OCI-LY3 (cell line): ENCODE measurements at regions not wholly inside any gene's neighbourhood (a gene's known extent, or its start where the extent isn't known, plus 50 kb on each side); places are given as distances from the start of the nearest gene placed in this dataset.

Experiments used
- H2AFZ ChIP-seq: fragments of 200-600, 300-600 bp; shearing (Covaris generic); 2 replicates; pipeline ENCODE4 v1.6.0; 2014; ENCODE audit warnings: antibody characterized with exemption, low read depth, low read length
- H3K27ac ChIP-seq: fragments of 200-600, 300-600 bp; sonication (generic); 2 replicates; pipeline ENCODE4 v1.5.1; 2014; ENCODE audit warnings: mild to moderate bottlenecking, low read length, moderate library complexity, mixed read lengths
- H3K27me3 ChIP-seq: fragments of 200-600, 300-600 bp; sonication (generic); 2 replicates; pipeline ENCODE4 v1.6.1; 2014; ENCODE audit warnings: low read depth, low read length, mixed read lengths
- H3K36me3 ChIP-seq: fragments of 200-600, 300-600 bp; sonication (generic); replicated peaks from 2 replicates; pipeline ENCODE3; 2014; ENCODE audit warnings: low read depth, low read length, mixed read lengths
- H3K4me1 ChIP-seq: fragments of 300-600, 200-600 bp; sonication (generic); 2 replicates; pipeline ENCODE4 v1.6.1; 2014; ENCODE audit warnings: low read length, mixed read lengths
- H3K4me2 ChIP-seq: fragments of 200-600, 300-600 bp; sonication (generic); 2 replicates; pipeline ENCODE4 v1.6.1; 2014; ENCODE audit warnings: low read length, mixed read lengths
- H3K4me3 ChIP-seq: fragments of 300-600, 200-600 bp; sonication (generic); 2 replicates; pipeline ENCODE4 v1.5.1; 2014; ENCODE audit warnings: antibody characterized with exemption, mild to moderate bottlenecking, low read length, moderate library complexity
- H3K79me2 ChIP-seq: fragments of 300-600, 200-600 bp; shearing (Covaris generic); 2 replicates; pipeline ENCODE4 v1.6.1; 2014; ENCODE audit warnings: mild to moderate bottlenecking, low read length, mixed read lengths
- H3K9ac ChIP-seq: fragments of 300-600, 200-600 bp; shearing (Covaris generic); 2 replicates; pipeline ENCODE4 v1.6.0; 2014; ENCODE audit warnings: mild to moderate bottlenecking, low read length, moderate library complexity
- H3K9me3 ChIP-seq: fragments of 200-600, 300-600 bp; shearing (Covaris generic); 2 replicates; pipeline ENCODE4 v1.6.1; 2014; ENCODE audit warnings: low read length, mixed read lengths; ENCODE audit not compliant: insufficient read depth
- H4K20me1 ChIP-seq: fragments of 200-600, 300-600 bp; sonication (generic); 2 replicates; pipeline ENCODE4 v1.6.1; 2016; ENCODE audit warnings: low read length, mixed read lengths; ENCODE audit not compliant: insufficient read depth
- CTCF ChIP-seq: fragments of 200-600, 300-600 bp; sonication (generic); IDR thresholded peaks from 2 replicates; pipeline ENCODE4 v1.5.1; 2014; ENCODE audit warnings: antibody characterized with exemption, low read length, low read depth
- EZH2phosphoT487 ChIP-seq: fragments of 200-600 bp; shearing (Covaris generic); IDR thresholded peaks from 2 replicates; pipeline ENCODE4 v1.6.1; 2018; ENCODE audit warnings: antibody characterized with exemption, mixed run types, low read depth

- Histone ChIP-seq H3K9ac (no peak overlapping the region), H3K4me2 (no peak overlapping the region), H3K27ac (no peak overlapping the region), H3K9me3 (no peaks in the 10 kb centered on the region), H3K79me2 (no peaks in the 10 kb centered on the region), H3K27me3 (peaks cover 53% of the 10 kb centered on the region), H3K4me3 (no peak overlapping the region), H4K20me1 (no peaks in the 10 kb centered on the region), H3K4me1 (no peaks in the 10 kb centered on the region), H3K36me3 (no peaks in the 10 kb centered on the region), H2AFZ (no peak overlapping the region)
- TF ChIP-seq CTCF = no peak
- no peak for TF ChIP-seq EZH2phosphoT487
Observed at GRCh38 chr13:23518231-23518630, 52.0 kb upstream of the TNFRSF19 start.
